Middle frontal gyrus (tissue), 1 donor: ENCODE measurements at regions not wholly inside any gene's neighbourhood (a gene's known extent, or its start where the extent isn't known, plus 50 kb on each side); places are given as distances from the start of the nearest gene placed in this dataset.
"Not testable (repeated sequence)": the region's sequence is repeated elsewhere in the genome, so short reads cannot be mapped to it uniquely, and the experiment has no call there.

Experiments
- DNase-seq: peaks from one replicate; pipeline ENCODE4 v3.0.0-alpha.2; 2015; ENCODE audit warnings: low spot score; ENCODE audit errors: extremely low spot score

GRCh38 chr4:138404801-138405200, 162.7 kb upstream of the SLC7A11 start:
- DNase-seq: no peak

- DNase-seq: no peak
Observed at GRCh38 chr4:138404251-138404650, 162.1 kb upstream of the SLC7A11 start.

- no peak for DNase-seq
Observed at GRCh38 chr4:138401334-138401733, 159.2 kb upstream of the SLC7A11 start.

- DNase-seq: no peak
Observed at GRCh38 chr4:138400543-138400942, 158.4 kb upstream of the SLC7A11 start.

GRCh38 chr4:138400066-138400465, 157.9 kb upstream of the SLC7A11 start:
- no peak for DNase-seq

- DNase-seq: no peak
Observed at GRCh38 chr4:138399081-138399480, 156.9 kb upstream of the SLC7A11 start.

GRCh38 chr4:138398322-138398721, 156.2 kb upstream of the SLC7A11 start:
- DNase-seq: no peak

GRCh38 chr4:138393886-138394610, 151.9 kb upstream of the SLC7A11 start:
- DNase-seq: no peak

GRCh38 chr4:138392751-138393308, 150.7 kb upstream of the SLC7A11 start:
- DNase-seq: no peak

- DNase-seq: no peak
Observed at GRCh38 chr4:138389976-138390685, 148.0 kb upstream of the SLC7A11 start.

- DNase-seq: no peak
Observed at GRCh38 chr4:138374947-138375346, 132.8 kb upstream of the SLC7A11 start.

- no peak for DNase-seq
Observed at GRCh38 chr4:138367942-138368341, 125.8 kb upstream of the SLC7A11 start.

GRCh38 chr4:138352446-138352845, 110.3 kb upstream of the SLC7A11 start:
- DNase-seq: not testable (repeated sequence)

- no peak for DNase-seq
Observed at GRCh38 chr4:138348055-138348454, 105.9 kb upstream of the SLC7A11 start.

- DNase-seq: no peak
Observed at GRCh38 chr4:138347561-138347960, 105.4 kb upstream of the SLC7A11 start.

GRCh38 chr4:138344851-138345250, 102.7 kb upstream of the SLC7A11 start:
- no peak for DNase-seq

GRCh38 chr4:138344054-138344453, 101.9 kb upstream of the SLC7A11 start:
- no peak for DNase-seq

- no peak for DNase-seq
Observed at GRCh38 chr4:138341739-138342415, 99.7 kb upstream of the SLC7A11 start.

GRCh38 chr4:138338840-138339239, 96.7 kb upstream of the SLC7A11 start:
- no peak for DNase-seq

GRCh38 chr4:138338222-138338621, 96.1 kb upstream of the SLC7A11 start:
- not testable (repeated sequence) for DNase-seq

- DNase-seq: no peak
Observed at GRCh38 chr4:138334346-138335016, 92.3 kb upstream of the SLC7A11 start.
